Globus pallidus (tissue), 1 donor: ENCODE measurements at regions not wholly inside any gene's neighbourhood (a gene's known extent, or its start where the extent isn't known, plus 50 kb on each side); places are given as distances from the start of the nearest gene placed in this dataset.

Source experiments
- DNase-seq: peaks from one replicate; pipeline ENCODE4 v3.0.0-alpha.2; 2015; ENCODE audit warnings: low spot score

DNA sequence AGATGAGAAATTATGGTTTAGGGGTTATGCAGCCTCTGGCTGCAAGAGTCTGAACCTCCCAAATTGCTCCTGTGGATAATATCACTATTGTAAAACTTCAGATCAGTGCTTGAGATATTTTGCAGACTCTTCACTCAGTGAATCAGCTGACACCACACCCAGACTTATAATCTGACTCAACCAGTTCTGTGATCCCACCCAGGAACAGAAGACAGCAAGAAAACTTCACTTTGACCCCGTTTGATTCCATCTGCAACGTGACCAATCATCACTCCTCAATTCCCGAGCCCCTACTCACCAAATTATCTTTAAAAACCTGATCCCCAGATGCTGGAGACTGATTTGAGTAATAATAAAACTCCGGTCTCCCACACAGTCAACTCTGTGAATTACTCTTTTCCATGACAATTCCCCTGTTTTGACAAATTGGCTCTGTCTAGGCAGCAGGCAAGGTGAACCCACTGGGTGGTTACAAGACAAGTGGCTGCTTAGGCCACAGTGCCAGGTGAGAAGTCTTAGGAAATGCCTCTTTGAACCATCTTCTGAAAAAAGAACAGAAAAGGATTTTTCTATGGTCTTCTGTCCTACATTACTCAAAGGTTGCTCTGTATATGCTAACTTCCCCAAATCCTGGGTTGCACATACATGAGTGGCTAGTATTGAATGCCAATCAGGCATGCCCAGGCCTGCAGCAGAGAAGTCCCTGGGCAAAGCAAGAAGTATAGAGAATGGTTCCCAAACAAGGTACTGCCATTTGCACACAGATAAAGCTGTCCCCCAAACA is 588.0 kb downstream of the PRELID2 start:
- DNase-seq: no peak

DNA sequence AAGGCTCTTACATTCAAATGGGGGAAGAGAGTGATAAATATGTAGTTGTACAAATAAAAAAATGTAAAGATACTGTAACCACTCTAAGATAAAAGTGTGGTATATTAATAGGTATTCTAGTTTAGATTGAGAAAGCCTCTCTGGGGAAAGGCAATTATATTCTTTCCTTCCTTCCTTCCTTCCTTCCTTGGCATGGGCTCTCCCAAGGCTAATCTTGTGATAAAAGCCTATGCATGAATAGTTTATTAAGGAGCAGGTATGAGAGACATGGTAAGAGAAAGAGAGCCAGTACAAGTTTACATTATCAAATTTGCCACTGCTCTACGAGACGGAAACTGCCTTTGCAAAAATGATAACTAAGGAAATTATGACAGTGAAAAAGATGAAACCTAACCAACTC is 588.8 kb downstream of the PRELID2 start:
- no peak for DNase-seq

DNA sequence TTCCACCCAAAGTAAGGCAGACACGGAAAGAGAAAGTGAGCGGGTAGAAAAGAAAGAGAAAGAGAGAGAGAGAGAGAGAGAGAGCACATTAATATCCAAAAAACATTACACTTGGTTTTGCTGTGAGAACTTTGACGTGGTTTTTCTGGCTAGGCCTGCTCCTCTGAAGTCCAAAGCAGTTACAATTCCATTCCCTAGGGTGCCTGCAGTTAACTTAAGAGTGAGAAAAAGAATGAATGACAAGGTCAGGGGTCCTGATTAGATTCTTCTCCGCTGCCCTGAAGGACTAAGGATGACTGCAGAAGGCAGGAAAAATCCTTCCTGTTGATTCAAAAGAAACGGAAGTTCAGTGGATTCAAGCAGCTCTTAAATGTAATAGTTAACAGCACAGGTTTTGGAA is 589.8 kb downstream of the PRELID2 start:
- DNase-seq: no peak

DNA sequence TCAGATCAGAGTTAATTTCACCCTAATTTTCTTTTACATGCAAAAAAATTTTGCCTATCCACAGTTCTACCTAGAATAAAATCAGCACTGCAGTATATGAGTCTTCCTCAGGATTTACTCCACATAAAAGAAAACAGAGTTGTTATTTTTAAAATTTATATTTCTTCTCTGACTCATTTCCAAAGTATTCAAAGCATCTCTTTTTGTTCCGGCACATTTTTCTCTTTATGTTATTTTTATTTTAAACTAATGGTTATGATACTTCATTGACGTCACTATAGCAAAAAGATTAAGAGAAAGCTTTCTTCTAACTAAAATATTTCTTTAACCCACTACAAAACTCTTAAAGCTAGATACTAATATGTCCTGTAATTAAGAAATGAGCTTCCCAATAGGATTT is 590.4 kb downstream of the PRELID2 start:
- DNase-seq: no peak

DNA sequence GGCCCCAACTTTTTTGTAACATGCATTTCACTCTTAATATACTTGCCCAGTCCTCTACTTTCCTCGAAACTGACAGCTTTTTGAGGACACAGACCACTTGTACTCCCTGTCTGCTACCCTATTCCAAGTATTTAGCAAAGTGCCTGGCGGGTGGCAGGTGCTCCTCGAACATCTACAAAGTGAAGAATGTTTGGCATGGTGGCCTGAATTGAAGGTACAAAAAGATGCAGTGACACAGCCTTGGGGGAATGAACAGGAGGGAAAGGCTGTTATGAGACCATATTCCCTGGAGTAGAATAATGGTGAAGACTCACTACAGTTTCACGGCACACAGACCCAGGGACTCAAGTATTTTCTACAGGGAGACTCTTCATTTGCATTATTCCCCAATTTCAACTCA is 590.9 kb downstream of the PRELID2 start:
- DNase-seq: no peak

DNA sequence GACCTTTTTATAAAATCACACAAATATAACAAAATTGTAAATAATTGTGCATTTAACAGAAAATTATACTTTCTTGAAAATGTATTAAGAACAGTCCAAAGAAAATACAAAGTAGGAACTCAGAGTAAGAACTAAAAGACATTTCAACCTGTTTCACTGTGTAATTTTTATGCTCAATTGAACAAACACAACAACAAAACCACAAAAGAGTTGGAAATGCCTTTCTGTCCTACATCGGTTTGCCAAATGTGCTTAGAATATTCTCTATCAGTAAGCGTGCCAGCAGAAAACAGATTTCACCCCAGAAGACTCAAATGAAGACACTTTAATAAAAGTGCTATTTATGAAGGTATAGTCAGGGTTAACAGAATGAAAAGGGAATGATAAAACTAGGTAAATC is 592.1 kb downstream of the PRELID2 start:
- DNase-seq: peak; percentile 2

DNA sequence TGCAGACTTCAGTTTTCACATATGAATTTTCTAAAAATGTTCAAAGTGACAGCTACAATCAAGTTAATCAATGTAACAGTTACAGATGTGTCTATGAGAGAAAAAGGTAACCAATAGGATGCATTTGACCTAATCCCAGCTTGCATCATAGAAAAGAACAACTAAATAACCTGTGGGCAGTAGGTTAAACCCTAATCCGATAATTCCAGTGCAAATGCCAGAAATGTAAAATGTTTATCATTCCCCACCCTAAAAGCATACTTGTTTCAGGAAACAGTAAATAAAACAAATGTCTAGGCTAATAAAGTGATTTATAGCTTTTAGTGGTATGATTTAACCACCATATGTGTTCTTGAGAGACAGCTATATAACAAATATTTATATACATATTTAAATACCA is 592.6 kb downstream of the PRELID2 start:
- DNase-seq: no peak

DNA sequence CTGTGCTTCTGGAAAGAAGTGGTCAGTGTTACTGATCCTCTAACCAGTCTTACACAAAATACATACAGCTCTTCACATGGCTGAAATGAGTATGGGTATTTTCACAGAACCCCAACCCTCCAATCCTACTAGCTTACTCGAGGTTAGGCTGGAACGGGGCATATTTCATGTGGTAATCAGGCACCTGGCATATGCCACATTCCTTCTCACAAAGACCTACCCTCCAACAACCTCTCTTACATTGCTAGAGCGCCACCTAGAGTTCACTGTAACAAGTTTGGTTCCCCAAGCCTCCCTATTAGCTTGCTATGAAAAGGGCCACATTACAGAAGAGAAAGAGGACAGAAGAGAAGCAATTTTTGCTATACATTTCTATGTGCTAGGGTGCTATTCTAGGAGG is 597.3 kb downstream of the PRELID2 start:
- peak; percentile 19 for DNase-seq

DNA sequence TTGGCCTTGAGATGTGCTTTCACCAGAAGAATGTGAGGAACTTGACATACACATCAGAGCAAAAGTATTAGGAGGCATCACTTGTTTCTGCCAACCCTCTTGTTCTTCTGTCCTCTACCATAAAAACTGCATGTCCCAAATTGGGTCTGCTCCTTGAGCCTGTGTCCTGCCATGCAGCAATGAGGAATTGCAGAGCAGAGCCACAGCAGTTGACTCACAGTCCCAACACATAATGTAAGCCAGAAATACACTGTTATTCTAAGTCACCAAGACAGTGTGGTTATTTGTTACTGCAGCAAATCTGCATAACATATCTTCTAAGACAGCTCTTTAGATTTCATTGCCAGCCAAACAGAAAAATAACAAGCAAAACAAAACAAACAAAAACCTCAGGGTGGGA is 598.2 kb downstream of the PRELID2 start:
- DNase-seq: no peak

DNA sequence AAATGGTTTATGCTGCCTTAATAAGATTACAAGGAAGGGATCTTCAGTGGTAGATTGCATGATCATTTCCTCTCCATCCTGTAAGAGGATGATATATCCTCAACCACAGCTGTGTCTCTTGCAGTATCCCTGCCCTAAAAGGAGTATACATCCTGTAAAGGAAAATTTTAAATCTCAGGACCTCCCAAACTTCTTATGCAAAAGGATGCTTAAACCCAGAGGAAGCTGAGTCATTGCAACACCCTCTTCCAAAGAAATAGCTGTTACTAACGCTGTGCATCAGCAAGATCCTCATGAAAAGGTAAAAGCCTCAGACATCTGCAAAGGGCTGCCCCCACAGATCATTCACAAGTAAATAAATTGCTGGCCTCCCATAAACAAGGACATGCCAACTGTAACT is 599.0 kb downstream of the PRELID2 start:
- no peak for DNase-seq

DNA sequence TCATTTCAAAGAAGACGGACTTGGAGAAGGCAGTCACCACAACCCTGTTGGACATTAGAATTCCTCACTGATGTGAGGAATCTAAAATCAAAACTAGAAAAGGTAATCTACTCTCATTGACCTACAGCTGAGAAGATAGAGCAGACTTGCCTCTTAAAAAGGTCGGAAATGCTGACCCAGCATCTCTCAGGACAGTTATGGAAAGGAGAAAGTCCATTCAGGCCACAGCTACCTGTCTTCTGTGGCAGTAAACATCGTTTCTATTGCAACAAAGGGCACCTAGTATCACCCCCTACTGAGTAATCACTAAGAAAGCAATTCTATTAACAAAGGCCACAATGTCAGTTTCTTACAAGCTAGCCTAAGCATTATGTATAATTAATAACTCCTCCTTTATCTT is 601.7 kb downstream of the PRELID2 start:
- DNase-seq: no peak

DNA sequence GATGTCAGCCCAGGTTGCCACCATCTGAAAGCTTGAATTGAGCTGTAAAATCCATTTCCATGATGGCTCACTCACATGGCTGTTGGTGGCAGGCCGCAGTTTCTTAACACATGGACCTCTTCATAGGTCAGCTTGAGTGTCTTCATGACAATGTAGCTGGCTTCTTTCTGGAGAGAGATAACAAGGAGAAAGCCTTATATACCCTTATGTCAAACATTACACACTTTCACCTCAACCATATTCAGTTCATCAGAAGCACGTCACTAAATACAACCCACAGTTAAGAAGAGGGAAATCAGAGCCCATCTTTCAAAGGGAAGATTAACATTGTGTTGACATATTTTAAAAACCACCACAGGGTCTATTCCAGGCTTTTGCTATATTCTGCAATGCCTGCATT is 604.4 kb downstream of the PRELID2 start:
- DNase-seq: no peak

DNA sequence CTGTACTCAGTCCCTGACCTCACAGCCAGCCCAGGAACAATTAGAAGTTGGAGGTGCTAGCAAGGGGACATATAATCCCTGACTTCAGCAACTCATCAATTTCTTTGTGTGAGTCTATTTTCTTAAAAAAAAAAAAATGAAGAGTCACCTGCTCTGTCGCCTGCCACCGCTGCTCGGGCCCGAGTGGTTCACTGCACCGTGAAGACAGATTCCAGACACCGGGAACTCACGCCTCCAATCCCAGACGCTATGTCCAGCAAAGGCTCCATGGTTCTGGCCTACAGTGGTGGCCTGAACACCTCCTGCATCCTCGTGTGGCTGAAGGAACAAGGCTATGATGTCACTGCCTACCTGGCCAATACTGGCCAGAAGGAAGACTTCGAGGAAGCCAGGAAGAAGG is 606.6 kb downstream of the PRELID2 start:
- DNase-seq: no peak

DNA sequence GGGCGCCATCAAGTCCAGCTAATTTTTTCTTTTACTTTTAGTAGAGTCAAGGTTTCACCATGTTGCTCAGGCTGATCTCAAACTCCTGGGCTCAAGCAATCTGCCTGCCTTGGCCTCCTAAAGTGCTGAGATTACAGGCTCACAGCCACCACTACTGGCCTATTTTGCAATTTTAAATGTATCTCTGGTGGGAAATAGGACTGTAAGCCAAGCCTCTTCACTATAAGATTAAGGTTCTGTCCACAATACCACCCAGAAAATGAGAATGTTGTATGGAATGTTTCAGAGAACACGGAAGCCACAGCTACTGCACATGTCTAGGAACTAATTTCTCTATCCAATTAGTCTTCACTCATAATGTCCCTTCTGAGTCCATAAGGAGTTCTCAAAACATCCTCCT is 607.3 kb downstream of the PRELID2 start:
- no peak for DNase-seq

DNA sequence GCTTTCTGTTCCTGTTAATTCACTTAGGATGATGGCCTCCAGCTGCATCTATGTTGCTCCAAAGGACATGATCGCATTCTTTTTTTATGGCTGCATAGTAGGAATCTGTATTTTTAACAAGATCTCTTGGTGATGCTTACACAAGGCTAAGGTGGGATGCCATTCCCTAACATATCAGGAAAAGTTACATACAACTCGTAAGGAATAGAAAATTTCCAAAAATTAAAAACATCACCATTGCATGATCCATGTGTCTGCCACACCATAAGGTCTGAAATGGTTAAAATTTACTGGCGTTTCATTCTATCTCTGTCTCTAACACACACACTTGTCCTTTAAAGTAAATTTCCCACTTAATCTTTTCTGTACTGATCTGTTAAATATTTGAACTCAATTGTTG is 608.4 kb downstream of the PRELID2 start:
- no peak for DNase-seq

DNA sequence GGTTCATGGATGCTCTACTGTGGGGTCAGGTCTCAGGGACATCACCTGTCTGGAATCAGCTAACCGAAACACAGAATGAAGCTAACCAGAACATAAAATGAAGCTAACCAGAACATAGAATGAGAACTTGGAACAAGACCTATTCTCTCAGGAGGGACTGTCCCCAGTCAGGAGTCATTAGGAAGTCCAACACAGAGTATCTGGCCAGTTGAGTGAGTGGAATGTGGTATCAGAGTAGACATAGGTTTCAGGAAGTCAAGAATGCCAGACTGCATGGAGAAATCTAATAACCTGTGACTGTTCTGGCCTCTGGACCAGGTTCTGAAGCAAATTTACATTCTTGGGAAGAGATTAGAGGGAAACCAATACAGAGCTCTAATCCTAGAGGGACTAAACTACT is 609.6 kb downstream of the PRELID2 start:
- no peak for DNase-seq

DNA sequence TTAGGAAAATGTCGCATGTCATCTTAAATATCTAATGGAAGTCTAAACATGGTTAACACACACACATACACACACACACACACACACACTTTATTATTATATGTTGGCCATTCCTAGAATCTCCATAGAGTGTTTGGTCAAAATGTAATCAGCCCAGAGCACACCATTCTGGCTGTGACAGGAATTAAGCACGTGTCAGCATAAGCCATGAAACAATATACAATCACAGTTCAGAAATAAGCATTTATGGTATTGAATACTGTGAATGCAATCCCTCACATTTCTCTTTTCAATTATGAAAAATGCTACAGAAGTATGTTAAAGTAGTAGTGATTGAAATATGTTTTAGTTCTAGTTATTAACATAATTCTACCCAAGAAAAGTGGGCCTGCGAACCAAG is 611.6 kb downstream of the PRELID2 start:
- no peak for DNase-seq

DNA sequence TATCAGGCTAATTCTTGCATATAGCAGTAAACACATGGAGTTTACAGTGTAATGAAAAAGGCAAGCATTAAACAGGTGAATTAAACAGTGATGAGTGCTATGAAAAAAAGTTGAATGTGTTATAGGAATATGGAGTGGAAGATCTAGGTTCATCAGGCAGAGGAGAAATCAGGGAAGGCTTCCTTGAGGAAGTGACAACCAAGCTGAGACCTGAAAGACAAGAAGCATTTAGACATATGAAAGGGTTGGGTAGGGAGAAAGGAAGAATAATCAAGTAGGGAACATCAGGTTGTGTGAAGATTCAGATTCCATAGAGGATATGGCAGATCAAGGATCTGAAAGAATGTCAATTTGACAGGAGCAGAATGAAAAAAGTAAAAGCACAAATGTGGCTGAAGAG is 612.5 kb downstream of the PRELID2 start:
- no peak for DNase-seq

DNA sequence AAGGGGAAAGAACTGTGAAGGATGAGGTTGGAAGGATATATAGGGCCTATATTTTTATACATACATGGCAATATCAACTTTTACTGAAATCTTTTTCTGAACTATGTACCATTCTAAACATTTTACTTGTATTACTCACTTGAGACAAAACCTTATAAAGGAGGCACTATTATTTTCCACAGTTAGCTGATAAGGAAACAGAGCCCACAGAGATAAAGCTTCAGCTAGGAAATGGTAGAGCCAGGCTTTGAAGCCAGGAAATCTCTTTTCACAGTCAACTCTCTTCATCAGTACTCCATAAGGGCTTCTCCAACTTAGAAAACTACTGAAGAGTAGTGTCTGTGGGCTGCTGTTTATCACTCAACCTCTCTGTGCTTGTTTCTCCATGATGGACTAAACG is 613.7 kb downstream of the PRELID2 start:
- DNase-seq: no peak

DNA sequence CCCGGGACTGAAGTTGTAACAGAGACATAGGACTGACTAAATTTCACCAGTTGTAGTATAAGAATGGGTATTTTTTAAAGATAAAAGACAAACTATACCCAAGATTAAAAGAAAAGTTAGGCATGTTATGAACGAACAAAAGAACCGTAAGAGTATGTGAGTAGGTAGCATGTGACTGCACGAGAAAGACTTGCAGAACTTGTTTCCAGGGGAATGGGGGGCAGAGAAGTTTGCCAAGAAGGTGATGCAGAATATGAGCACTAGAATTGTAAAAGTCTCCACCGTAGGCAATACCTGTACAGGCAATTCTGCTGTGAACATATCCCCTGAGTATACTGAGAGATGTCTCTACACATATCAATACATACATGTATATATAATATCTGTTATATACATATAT is 614.7 kb downstream of the PRELID2 start:
- DNase-seq: no peak

DNA sequence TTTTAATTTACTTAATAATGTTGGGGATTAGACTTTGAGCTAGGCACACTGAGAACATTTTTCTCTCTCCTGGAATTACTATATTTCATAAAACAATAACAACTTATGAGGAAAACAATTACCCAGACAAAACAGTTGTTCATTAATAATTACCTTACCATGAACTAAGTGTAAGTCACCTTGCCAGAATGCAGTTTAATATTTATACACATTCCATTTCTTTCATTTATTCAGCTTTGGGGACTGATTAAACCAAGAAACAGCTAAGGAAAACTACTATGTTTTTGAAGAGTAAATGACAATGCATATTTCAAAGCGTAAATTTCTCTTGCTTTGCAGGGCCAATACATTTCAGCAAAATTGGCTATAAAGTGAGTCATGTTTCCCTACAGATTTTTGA is 616.2 kb downstream of the PRELID2 start:
- DNase-seq: no peak

DNA sequence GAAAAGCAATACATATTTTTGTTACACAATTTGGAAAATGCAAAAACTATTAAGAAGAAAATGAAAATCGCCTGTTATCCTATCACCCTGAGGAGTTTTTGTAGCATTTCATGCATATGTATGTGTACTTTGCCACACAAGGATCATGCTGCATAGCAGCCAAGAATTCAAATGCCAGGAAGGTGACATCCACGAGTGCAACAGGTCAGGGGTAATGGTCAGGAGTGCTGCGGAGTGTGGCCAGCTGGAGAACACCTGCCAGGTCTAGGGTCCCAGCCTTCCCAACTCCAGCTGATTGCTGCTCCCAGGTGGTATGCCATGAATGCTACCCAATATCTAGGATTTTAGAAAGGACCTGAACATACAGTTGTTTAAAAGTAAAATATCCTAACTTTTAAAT is 617.1 kb downstream of the PRELID2 start:
- DNase-seq: no peak

DNA sequence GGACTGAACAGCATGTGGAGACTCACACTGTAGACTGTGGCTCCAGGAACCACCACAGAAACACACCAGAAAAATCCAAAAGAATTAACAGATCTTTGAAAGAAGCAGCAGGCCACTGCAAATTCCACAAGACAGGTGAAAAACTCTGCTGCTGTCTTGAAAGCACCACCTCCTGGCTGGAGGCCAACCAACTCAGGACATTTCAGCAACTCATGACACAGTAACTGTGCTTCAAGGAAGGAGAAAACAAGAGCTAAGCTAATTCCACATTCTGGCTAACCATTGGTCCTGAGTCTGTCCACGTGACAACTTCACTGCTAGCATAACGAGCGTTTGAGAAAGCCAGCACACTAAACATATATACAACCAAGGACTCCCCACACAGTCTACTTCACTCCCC is 625.1 kb downstream of the PRELID2 start:
- DNase-seq: no peak

DNA sequence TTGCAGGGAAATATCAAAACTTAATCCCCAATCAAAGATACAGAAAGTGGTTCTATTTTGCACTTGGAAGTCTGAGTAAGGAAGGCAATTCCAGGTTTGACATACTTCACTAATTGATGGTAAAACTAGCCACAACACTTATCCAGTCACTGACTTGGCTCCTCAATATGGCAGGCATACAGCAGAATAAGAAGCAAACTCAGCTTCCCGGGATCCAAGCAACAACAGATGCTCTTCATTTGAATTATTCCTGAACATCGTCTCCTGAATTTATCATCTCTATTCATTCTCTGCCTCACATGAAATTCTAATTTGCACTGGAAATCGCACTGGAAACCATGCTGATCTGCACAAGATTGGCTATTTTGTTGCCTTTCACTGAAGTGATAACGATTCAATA is 629.6 kb downstream of the PRELID2 start:
- DNase-seq: no peak

DNA sequence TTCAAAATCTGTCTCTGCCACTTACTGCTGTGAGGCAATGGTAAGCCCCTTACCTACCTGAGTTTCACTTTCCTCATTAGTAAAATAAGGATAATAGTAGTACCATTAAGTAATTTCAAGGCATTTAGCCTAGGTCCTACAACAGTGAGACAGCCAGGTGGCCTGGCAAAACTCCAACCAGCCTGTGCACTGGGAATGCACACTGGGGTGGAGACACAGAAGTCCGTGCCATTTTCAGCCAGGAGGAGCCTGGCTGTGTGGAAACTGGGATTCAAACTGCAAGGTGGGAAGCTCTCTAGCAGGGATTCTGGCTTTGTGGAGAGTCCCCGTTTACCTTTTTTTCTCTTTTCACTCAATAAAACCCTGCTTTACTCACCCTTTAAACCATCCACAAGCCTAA is 630.4 kb downstream of the PRELID2 start:
- DNase-seq: no peak
